PC-3 (cell line): ENCODE measurements at regions not wholly inside any gene's neighbourhood (a gene's known extent, or its start where the extent isn't known, plus 50 kb on each side); places are given as distances from the start of the nearest gene placed in this dataset.

Experiments used
- CTCF ChIP-seq: fragments of 300-600 bp; sonication (generic); conservative IDR thresholded peaks from 2 replicates; pipeline ENCODE4 v1.5.1; 2017; ENCODE audit warnings: antibody characterized with exemption, low read depth, mild to moderate bottlenecking, low read length
- EZH2 ChIP-seq: fragments of 300-600 bp; sonication (generic); IDR thresholded peaks from one replicate; pipeline ENCODE4 v1.6.1; 2017; ENCODE audit warnings: antibody characterized with exemption, mild to moderate bottlenecking, low read length; ENCODE audit not compliant: unreplicated experiment

- TF ChIP-seq CTCF, result no peak
- TF ChIP-seq EZH2, result no peak
Observed at GRCh38 chr19:30256496-30256850, 115.7 kb upstream of the ZNF536 start.
